Activated CD4-positive, alpha-beta T cell treated with anti-CD3 and anti-CD28 coated beads, Interleukin-2, amount 10 ng/mL, durations not matched to agents 7 days and 5 days (primary cell): ENCODE measurements at regions not wholly inside any gene's neighbourhood (a gene's known extent, or its start where the extent isn't known, plus 50 kb on each side); places are given as distances from the start of the nearest gene placed in this dataset.
"Not testable (repeated sequence)": the region's sequence is repeated elsewhere in the genome, so short reads cannot be mapped to it uniquely, and the experiment has no call there.

ENCODE experiments used
- CTCF ChIA-PET: fragments of 350-600 bp; sonication (Branson Sonifier 250); formaldehyde crosslinking; loops from one replicate; lab custom pipeline; 2021; ENCODE audit warnings: antibody characterized with exemption; lab: Charles Lee
- POLR2A ChIA-PET: fragments of 350-600 bp; sonication (Branson Sonifier 250); formaldehyde crosslinking; loops from one replicate; lab custom pipeline; 2021; ENCODE audit warnings: antibody characterized with exemption; lab: Charles Lee
- DNase-seq: peaks from one replicate; pipeline ENCODE4 v3.0.0-alpha.2; 2020
- H3K27ac Mint-ChIP-seq: one replicate; pipeline ENCODE4 v1.8.0; 2021; ENCODE audit warnings: mild to moderate bottlenecking, moderate library complexity, mixed read lengths
- H3K27me3 Mint-ChIP-seq: one replicate; pipeline ENCODE4 v1.8.0; 2021; ENCODE audit warnings: mixed read lengths
- H3K36me3 Mint-ChIP-seq: one replicate; pipeline ENCODE4 v1.8.0; 2021; ENCODE audit warnings: low read depth, mixed read lengths
- H3K4me1 Mint-ChIP-seq: one replicate; pipeline ENCODE4 v1.8.0; 2021; ENCODE audit warnings: mixed read lengths
- H3K4me3 Mint-ChIP-seq: one replicate; pipeline ENCODE4 v1.8.0; 2021; ENCODE audit warnings: mild to moderate bottlenecking, moderate library complexity, mixed read lengths
- H3K9me3 Mint-ChIP-seq: one replicate; pipeline ENCODE4 v1.8.0; 2021; ENCODE audit warnings: mixed read lengths

GRCh38 chr5:166617507-166617906, 1673.9 kb upstream of the WWC1 start:
- Mint-ChIP-seq H3K4me3 (no peak overlapping the region), H3K36me3 (no peaks in the 10 kb centered on the region), H3K27ac (no peak overlapping the region), H3K9me3 (peaks cover 9% of the 10 kb centered on the region), H3K4me1 (no peaks in the 10 kb centered on the region), H3K27me3 (no peaks in the 10 kb centered on the region)
- CTCF ChIA-PET = no interaction called here
- POLR2A ChIA-PET = no interaction called here
- no peak for DNase-seq

- DNase-seq = no peak
- no peaks in the 10 kb centered on the region for H3K36me3 Mint-ChIP-seq
- H3K27ac Mint-ChIP-seq = no peak overlapping the region
- H3K4me1 Mint-ChIP-seq = no peaks in the 10 kb centered on the region
- CTCF ChIA-PET = no interaction called here
- POLR2A ChIA-PET = no interaction called here
- H3K4me3 Mint-ChIP-seq = no peak overlapping the region
- H3K27me3 Mint-ChIP-seq = no peaks in the 10 kb centered on the region
- H3K9me3 Mint-ChIP-seq = peaks cover 9% of the 10 kb centered on the region
These were observed 1672.9 kb upstream of the WWC1 start for GRCh38 chr5:166618526-166618925.

GRCh38 chr5:166624573-166624972, 1666.9 kb upstream of the WWC1 start:
- no peak for DNase-seq
- CTCF ChIA-PET = no interaction called here
- H3K27ac Mint-ChIP-seq = no peak overlapping the region
- no peaks in the 10 kb centered on the region for H3K27me3 Mint-ChIP-seq
- peaks cover 6% of the 10 kb centered on the region for H3K9me3 Mint-ChIP-seq
- H3K4me3 Mint-ChIP-seq = no peak overlapping the region
- H3K36me3 Mint-ChIP-seq = no peaks in the 10 kb centered on the region
- H3K4me1 Mint-ChIP-seq = no peaks in the 10 kb centered on the region
- POLR2A ChIA-PET = no interaction called here

GRCh38 chr5:166625210-166625865, 1666.1 kb upstream of the WWC1 start:
- Mint-ChIP-seq H3K4me1 (no peaks in the 10 kb centered on the region), H3K27me3 (no peaks in the 10 kb centered on the region), H3K27ac (no peak overlapping the region), H3K4me3 (no peak overlapping the region), H3K9me3 (peaks cover 8% of the 10 kb centered on the region), H3K36me3 (no peaks in the 10 kb centered on the region)
- ChIA-PET POLR2A (no interaction called here), CTCF (no interaction called here)
- no peak for DNase-seq

- Mint-ChIP-seq H3K27me3 (no peaks in the 10 kb centered on the region), H3K4me3 (no peak overlapping the region), H3K27ac (no peak overlapping the region), H3K4me1 (no peaks in the 10 kb centered on the region), H3K9me3 (peaks cover 5% of the 10 kb centered on the region), H3K36me3 (no peaks in the 10 kb centered on the region)
- ChIA-PET CTCF (no interaction called here), POLR2A (no interaction called here)
- DNase-seq = no peak
These were observed 1654.2 kb upstream of the WWC1 start for GRCh38 chr5:166637295-166637694.

GRCh38 chr5:166639151-166639550, 1652.3 kb upstream of the WWC1 start:
- no peak overlapping the region for H3K27ac Mint-ChIP-seq
- no peak overlapping the region for H3K4me3 Mint-ChIP-seq
- H3K4me1 Mint-ChIP-seq = no peaks in the 10 kb centered on the region
- no peaks in the 10 kb centered on the region for H3K36me3 Mint-ChIP-seq
- no peaks in the 10 kb centered on the region for H3K27me3 Mint-ChIP-seq
- no peak for DNase-seq
- H3K9me3 Mint-ChIP-seq = peaks cover 8% of the 10 kb centered on the region
- ChIA-PET POLR2A (no interaction called here), CTCF (no interaction called here)

GRCh38 chr5:166640136-166640535, 1651.3 kb upstream of the WWC1 start:
- H3K27me3 Mint-ChIP-seq, H3K4me3 Mint-ChIP-seq, H3K27ac Mint-ChIP-seq, H3K4me1 Mint-ChIP-seq, DNase-seq, POLR2A ChIA-PET, H3K36me3 Mint-ChIP-seq: not testable (repeated sequence)
- H3K9me3 Mint-ChIP-seq = peaks cover 11% of the 10 kb centered on the region
- CTCF ChIA-PET = interaction anchor here (0.7 kb wide), 1 partner anchor 1184 kb away, joined by 3 read pairs; no protein-coding TSS in a partner anchor

GRCh38 chr5:166648736-166649135, 1642.7 kb upstream of the WWC1 start:
- Mint-ChIP-seq H3K4me3 (no peak overlapping the region), H3K9me3 (peaks cover 5% of the 10 kb centered on the region), H3K4me1 (no peaks in the 10 kb centered on the region), H3K36me3 (no peaks in the 10 kb centered on the region), H3K27me3 (no peaks in the 10 kb centered on the region), H3K27ac (no peak overlapping the region)
- no peak for DNase-seq
- CTCF ChIA-PET = no interaction called here
- POLR2A ChIA-PET = no interaction called here

- ChIA-PET CTCF (no interaction called here), POLR2A (no interaction called here)
- DNase-seq = no peak
- Mint-ChIP-seq H3K27me3 (no peaks in the 10 kb centered on the region), H3K27ac (no peak overlapping the region), H3K4me3 (no peak overlapping the region), H3K36me3 (no peaks in the 10 kb centered on the region), H3K9me3 (peaks cover 3% of the 10 kb centered on the region), H3K4me1 (no peaks in the 10 kb centered on the region)
These were observed 1641.8 kb upstream of the WWC1 start for GRCh38 chr5:166649676-166650075.

- peaks cover 2% of the 10 kb centered on the region for H3K9me3 Mint-ChIP-seq
- no peak overlapping the region for H3K4me3 Mint-ChIP-seq
- POLR2A ChIA-PET = no interaction called here
- DNase-seq = no peak
- H3K27ac Mint-ChIP-seq = no peak overlapping the region
- H3K27me3 Mint-ChIP-seq = no peaks in the 10 kb centered on the region
- CTCF ChIA-PET = no interaction called here
- H3K4me1 Mint-ChIP-seq = no peaks in the 10 kb centered on the region
- no peaks in the 10 kb centered on the region for H3K36me3 Mint-ChIP-seq
These were observed 1640.2 kb upstream of the WWC1 start for GRCh38 chr5:166651234-166651633.

- no peaks in the 10 kb centered on the region for H3K27me3 Mint-ChIP-seq
- no peak overlapping the region for H3K27ac Mint-ChIP-seq
- CTCF ChIA-PET = no interaction called here
- peaks cover 8% of the 10 kb centered on the region for H3K9me3 Mint-ChIP-seq
- DNase-seq = no peak
- no peaks in the 10 kb centered on the region for H3K4me1 Mint-ChIP-seq
- no peaks in the 10 kb centered on the region for H3K36me3 Mint-ChIP-seq
- POLR2A ChIA-PET = no interaction called here
- H3K4me3 Mint-ChIP-seq = no peak overlapping the region
These were observed 1619.6 kb upstream of the WWC1 start for GRCh38 chr5:166671811-166672210.

GRCh38 chr5:166672431-166672830, 1619.0 kb upstream of the WWC1 start:
- H3K9me3 Mint-ChIP-seq = peaks cover 8% of the 10 kb centered on the region
- ChIA-PET CTCF (no interaction called here), POLR2A (no interaction called here)
- no peak for DNase-seq
- H3K36me3 Mint-ChIP-seq = no peaks in the 10 kb centered on the region
- no peaks in the 10 kb centered on the region for H3K27me3 Mint-ChIP-seq
- H3K27ac Mint-ChIP-seq = no peak overlapping the region
- H3K4me3 Mint-ChIP-seq = no peak overlapping the region
- no peaks in the 10 kb centered on the region for H3K4me1 Mint-ChIP-seq

GRCh38 chr5:166677891-166678290, 1613.6 kb upstream of the WWC1 start:
- Mint-ChIP-seq H3K27ac (no peak overlapping the region), H3K36me3 (no peaks in the 10 kb centered on the region), H3K27me3 (no peaks in the 10 kb centered on the region), H3K4me3 (no peak overlapping the region), H3K4me1 (no peaks in the 10 kb centered on the region), H3K9me3 (peaks cover 12% of the 10 kb centered on the region)
- ChIA-PET CTCF (no interaction called here), POLR2A (no interaction called here)
- DNase-seq = no peak

- H3K9me3 Mint-ChIP-seq = peaks cover 10% of the 10 kb centered on the region
- DNase-seq = no peak
- no peaks in the 10 kb centered on the region for H3K4me1 Mint-ChIP-seq
- CTCF ChIA-PET = no interaction called here
- POLR2A ChIA-PET = no interaction called here
- no peaks in the 10 kb centered on the region for H3K27me3 Mint-ChIP-seq
- no peak overlapping the region for H3K27ac Mint-ChIP-seq
- H3K4me3 Mint-ChIP-seq = no peak overlapping the region
- H3K36me3 Mint-ChIP-seq = no peaks in the 10 kb centered on the region
These were observed 1612.1 kb upstream of the WWC1 start for GRCh38 chr5:166679331-166679730.
